Motor neuron (in vitro differentiated cells): ENCODE measurements at regions not wholly inside any gene's neighbourhood (a gene's known extent, or its start where the extent isn't known, plus 50 kb on each side); places are given as distances from the start of the nearest gene placed in this dataset.
"Not testable (repeated sequence)": the region's sequence is repeated elsewhere in the genome, so short reads cannot be mapped to it uniquely, and the experiment has no call there.

Source experiments
- ATAC-seq, 8 experiments: fragments of 200-7000 bp; cut with Tn5 transposase; replicated peaks in 6 of 8; 2 replicates each; pipeline ENCODE4 v1.8.0; 2021; ENCODE audit warnings: mild to moderate bottlenecking in 8 of 8, moderate library complexity in 8 of 8
- H3K27ac ChIP-seq, 2 donors: fragments of 250-450 bp; sonication (Bioruptor Pico); 2 replicates each; pipeline ENCODE4 v1.9.0; 2021; ENCODE audit warnings: antibody characterized with exemption in 2 of 2, mild to moderate bottlenecking in 2 of 2, moderate library complexity in 1 of 2
- H3K4me1 ChIP-seq, 2 donors: fragments of 250-450 bp; sonication (Bioruptor Pico); replicated peaks in 1 of 2; 2 replicates each; pipeline ENCODE4 v1.6.1; 2021; ENCODE audit warnings: antibody characterized with exemption in 2 of 2, mild to moderate bottlenecking in 2 of 2, moderate library complexity in 1 of 2
- H3K4me3 ChIP-seq, 5 donors: fragments of 250-450 bp; sonication (Bioruptor Pico); 2 replicates each; pipeline ENCODE4 v1.9.0; 2021; ENCODE audit warnings: antibody characterized with exemption in 5 of 5, mild to moderate bottlenecking in 5 of 5, moderate library complexity in 4 of 5
- WGBS, 10 experiments: fragments of 450-650 bp; shearing (Covaris generic); methylation state at CpG; one replicate each; pipeline ENCODE4 v1.0.0; 2022; 5-methylcytosine and 5-hydroxymethylcytosine counted together
- in situ Hi-C, 9 experiments: fragments of 400-800 bp; cut with MboI; loops; one replicate each; pipeline ENCODE4 v1.15.0; 2021; ENCODE audit warnings: low sequenced_read_pairs in 9 of 9, low pct_unique_long_range_greater_than_20kb in 2 of 9; ENCODE audit not compliant: unreplicated experiment in 9 of 9

GRCh38 chr7:149644754-149645153, 128.6 kb downstream of the ZNF467 start:
- in situ Hi-C loops: no loop called here
- H3K4me1 ChIP-seq: no peaks in the 10 kb centered on the region
- H3K4me3 ChIP-seq: no peak overlapping the region
- 0 to 100% (median 73%) methylated on average over 1 to 3 of the region's 4 CpGs; no CpG with 5 or more reads in 3 of the 10 experiments for WGBS, 10 experiments
- no peak for ATAC-seq
- H3K27ac ChIP-seq: no peak overlapping the region

DNA sequence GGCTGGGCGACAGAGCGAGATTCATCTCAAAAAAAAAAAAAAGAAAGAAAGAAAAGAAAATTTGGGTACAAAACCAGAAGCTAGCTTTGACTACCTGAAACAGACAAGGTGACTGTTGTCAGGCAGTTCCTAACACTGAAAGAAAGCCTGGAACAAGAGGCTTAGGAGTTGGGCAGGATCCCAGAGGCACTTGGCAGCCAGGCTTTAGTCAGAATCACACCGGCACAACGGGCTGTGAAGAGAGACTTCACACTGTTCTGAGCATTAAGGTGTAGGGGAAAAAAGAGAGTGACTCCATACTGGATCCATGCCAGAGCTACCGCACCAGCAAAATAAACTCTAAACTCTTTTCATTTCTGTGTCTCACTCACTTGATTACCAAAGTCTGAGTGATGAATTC, 130.8 kb downstream of the ZNF467 start:
- WGBS, 10 experiments: 0 to 100% (median 62%) methylated on average over 1 to 5 of the region's 5 CpGs; no CpG with 5 or more reads in 2 of the 10 experiments
- no peak for ATAC-seq
- in situ Hi-C loops: no loop called here
- H3K4me1 ChIP-seq: no peaks in the 10 kb centered on the region
- H3K4me3 ChIP-seq: no peak overlapping the region
- H3K27ac ChIP-seq: no peak overlapping the region

GRCh38 chr7:149638566-149639320, 134.6 kb downstream of the ZNF467 start:
- no peak overlapping the region for H3K27ac ChIP-seq
- in situ Hi-C loops: no loop called here
- WGBS, 10 experiments: 30 to 81% (median 72%) methylated on average over 1 to 4 of the region's 5 CpGs; no CpG with 5 or more reads in 1 of the 10 experiments
- no peaks in the 10 kb centered on the region for H3K4me1 ChIP-seq
- no peak overlapping the region for H3K4me3 ChIP-seq
- ATAC-seq: no peak

- Histone ChIP-seq H3K4me1 (no peaks in the 10 kb centered on the region), H3K27ac (no peak overlapping the region), H3K4me3 (no peak overlapping the region)
- in situ Hi-C loops: no loop called here
- WGBS, 10 experiments: 47 to 80% (median 79%) methylated on average over 1 to 7 of the region's 9 CpGs; no CpG with 5 or more reads in 3 of the 10 experiments
- no peak for ATAC-seq
Measured at GRCh38 chr7:149637911-149638565, 135.3 kb downstream of the ZNF467 start.

- in situ Hi-C loops: no loop called here
- Histone ChIP-seq H3K4me1 (no peaks in the 10 kb centered on the region), H3K4me3 (no peak overlapping the region), H3K27ac (no peak overlapping the region)
- peak in 1 of 8 experiments; percentile 81 for ATAC-seq
- 17 to 100% (median 78%) methylated on average over 1 to 3 of the region's 10 CpGs; no CpG with 5 or more reads in 2 of the 10 experiments for WGBS, 10 experiments
Measured at GRCh38 chr7:149635561-149636329, 137.6 kb downstream of the ZNF467 start.

DNA sequence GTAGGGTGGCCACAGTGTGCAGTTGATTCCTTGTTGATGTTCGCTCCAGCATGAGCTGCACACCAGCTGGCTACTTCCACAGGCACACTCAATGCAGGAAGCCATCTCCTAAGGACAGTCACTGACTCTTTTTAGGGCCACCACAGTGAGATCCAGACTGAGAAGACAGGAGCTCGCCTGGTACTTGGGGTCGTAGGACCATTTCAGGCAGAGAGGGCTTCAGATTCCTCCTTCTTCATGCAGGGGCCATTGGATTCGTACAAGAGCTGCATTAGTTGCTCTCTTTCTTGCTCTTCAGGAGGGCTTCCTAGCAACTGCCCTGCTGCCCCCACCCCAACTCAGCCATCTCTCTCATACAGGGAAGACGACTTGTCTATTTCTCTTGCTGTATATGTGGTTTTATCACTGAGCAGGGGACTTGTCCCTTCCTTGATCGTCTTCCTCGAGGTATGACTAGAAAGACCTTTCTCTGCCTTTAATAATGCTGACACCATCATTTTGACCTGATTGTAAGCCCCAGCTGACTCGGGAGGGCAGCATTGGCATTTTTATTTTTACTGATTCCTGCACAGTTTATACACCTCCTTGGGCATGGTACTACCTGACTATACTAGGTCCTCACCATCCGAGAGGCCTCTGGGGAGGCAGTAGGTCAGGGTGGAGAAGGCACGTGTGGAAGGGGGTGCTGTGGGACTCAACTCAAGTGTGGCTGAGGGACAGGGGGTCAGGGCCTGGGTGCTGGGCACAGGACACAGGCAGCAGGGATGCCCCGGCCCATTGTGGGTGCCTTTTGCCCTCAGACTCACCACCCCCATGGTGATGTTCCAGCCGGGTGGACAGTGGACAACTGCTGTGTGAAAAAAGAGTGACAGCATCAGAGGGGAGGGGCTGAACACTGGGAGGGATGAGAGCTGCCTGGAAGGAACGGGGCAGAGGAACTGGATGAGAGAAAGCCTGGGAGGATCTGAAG, 136.7 kb upstream of the ZNF746 start:
- in situ Hi-C loops: no loop called here
- Histone ChIP-seq H3K27ac (no peak overlapping the region), H3K4me3 (no peak overlapping the region), H3K4me1 (no peaks in the 10 kb centered on the region)
- ATAC-seq: peak in 1 of 8 experiments; percentile 31
- WGBS, 10 experiments: 0 to 81% (median 40%) methylated on average over 1 to 10 of the region's 13 CpGs; no CpG with 5 or more reads in 1 of the 10 experiments

DNA sequence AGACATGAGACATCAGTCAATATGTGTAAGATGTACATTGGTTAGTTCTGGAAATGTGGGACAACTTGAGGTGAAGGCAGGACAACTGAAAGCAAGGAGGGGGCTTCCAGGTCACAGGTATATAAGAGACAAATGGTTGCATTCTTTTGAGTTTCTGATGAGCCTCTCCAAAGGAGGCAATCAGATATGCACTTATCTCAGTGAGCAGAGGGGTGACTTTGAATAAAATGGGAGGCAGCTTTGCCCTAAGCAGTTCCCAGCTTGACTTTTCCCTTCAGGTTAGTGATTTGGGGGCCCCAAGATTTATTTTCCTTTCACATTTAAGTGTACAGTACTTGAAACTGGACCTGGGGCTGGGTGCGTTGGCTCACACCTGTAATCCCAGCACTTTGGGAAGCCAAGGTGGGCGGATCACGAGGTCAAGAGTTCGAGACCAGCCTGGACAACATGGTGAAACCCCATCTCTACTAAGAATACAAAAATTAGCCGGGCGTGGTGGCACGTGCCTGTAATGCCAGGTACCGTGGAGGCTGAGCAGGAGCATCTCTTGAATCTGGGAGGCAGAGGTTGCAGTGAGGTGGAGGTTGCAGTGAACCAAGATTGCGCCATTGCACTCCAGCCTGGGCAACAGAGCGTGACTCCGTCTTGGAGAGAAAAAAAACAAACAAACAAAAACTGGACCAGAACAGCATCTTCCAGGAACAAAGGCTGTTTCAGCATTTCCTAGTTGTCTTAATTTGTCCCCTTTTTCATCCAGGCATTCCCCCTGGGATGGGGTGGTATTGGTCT, 130.9 kb upstream of the ZNF746 start:
- ATAC-seq, H3K27ac ChIP-seq, in situ Hi-C loops, H3K4me3 ChIP-seq, H3K4me1 ChIP-seq: not testable (repeated sequence)
- WGBS, 10 experiments: 33 to 100% (median 62%) methylated on average over 1 to 11 of the region's 11 CpGs; no CpG with 5 or more reads in 2 of the 10 experiments

DNA sequence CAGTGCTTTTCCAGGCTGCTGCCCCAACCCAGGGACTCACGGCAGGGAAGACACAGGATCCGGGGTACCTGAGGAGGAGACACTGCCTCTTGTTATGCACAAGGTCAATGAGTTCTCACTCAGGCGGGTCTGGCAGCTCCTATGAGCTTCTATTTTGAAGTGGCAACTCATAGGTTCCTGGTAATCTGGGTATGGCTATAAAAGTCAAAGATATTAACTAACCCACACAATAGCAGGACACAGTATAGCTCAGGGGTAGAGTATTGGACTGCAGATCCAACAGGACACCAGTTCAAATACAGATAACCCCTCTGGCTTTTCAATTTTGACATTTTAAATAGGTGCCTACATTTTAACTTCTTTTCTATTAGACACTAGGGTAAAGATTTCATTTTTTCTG, 130.3 kb upstream of the ZNF746 start:
- Histone ChIP-seq H3K4me3 (no peak overlapping the region), H3K4me1 (peaks cover 4 to 7% of the 10 kb centered on the region in 2 donors), H3K27ac (no peak overlapping the region)
- in situ Hi-C loops: no loop called here
- WGBS, 10 experiments: 0 to 100% (median 60%) methylated on average over 1 to 2 of the region's 3 CpGs; no CpG with 5 or more reads in 5 of the 10 experiments
- no peak for ATAC-seq

DNA sequence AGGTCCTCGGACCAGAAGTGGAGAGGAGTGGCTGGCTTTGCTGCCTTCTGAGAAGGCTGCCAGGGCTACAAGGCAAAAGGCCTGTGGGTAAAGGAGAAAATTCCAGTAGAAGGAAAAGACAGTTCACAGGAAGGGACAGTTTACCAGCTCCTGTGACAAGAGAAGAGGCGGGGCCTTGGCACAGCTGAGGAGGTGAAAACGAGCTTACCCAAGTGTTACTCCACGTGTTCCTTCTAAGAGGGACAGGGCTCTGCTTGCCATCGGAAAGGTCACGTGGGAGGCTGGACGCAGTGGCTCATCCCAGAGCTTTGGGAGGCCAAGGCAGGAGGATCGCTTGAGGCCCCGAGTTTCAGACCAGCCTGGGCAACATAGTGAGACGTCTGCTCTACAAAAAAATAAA, 129.4 kb upstream of the ZNF746 start:
- H3K27ac ChIP-seq: no peak overlapping the region
- WGBS, 10 experiments: 17 to 100% (median 84%) methylated on average over 1 to 9 of the region's 10 CpGs; no CpG with 5 or more reads in 4 of the 10 experiments

DNA sequence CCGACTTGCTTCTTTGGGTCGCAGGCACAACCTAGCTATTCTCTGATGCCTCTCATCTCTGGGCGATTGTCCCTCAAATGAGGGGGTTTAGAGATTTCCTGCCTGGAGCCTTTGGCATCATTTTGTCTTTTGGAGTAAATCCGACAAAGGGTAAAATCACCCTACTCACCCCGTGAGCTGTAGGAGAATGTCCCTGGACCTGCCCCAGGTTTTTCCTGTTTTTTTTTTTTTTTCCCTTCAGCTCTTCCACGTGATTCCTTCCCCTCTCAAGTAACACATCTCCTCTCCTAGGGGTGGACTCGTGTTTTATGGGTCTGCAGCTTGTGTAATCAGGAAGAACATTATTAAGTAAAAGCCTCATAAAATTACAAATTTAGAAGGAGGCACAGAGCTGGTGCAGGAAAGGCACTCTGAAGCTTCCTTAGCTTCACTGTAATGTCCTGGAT, 128.4 kb upstream of the ZNF746 start:
- Histone ChIP-seq H3K4me1 (peaks cover 6 to 11% of the 10 kb centered on the region in 2 donors), H3K4me3 (no peak overlapping the region), H3K27ac (no peak overlapping the region)
- in situ Hi-C loops: no loop called here
- 0 to 100% (median 60%) methylated on average over 1 to 5 of the region's 7 CpGs; no CpG with 5 or more reads in 1 of the 10 experiments for WGBS, 10 experiments
- no peak for ATAC-seq

More for the DNA sequence above, 129.4 kb upstream of the ZNF746 start:
- no peak overlapping the region for H3K4me3 ChIP-seq
- in situ Hi-C loops: no loop called here
- peaks cover 6 to 11% of the 10 kb centered on the region in 2 donors for H3K4me1 ChIP-seq
- ATAC-seq: no peak

DNA sequence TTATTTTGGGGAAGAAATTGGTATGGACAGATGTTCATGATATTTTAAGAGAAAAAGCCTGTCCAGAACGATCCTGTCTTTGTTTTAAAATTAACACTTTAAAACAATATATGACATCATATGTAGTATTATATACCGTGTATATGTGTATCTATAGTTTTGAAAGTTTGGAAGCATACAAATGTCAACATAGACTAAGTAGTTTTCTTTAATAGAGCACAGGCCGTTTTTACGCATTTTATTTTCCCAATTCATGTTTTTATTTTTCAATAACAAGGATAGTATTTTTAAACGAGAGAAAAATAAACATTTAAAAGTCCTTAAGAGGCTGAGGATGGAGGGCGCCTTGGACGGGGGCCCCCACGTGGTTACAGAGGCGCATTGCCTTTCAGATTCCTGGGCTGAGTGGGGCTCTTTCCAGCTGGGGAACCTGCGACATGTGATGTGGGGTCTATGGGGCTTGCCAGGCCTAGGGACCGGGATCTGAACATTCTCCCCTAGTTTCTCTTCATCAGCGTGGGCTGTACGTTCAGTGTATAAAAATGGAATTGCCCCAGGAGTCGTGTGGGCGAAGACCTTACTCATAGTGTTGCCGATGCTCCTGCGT, 127.8 kb upstream of the ZNF746 start:
- Histone ChIP-seq H3K27ac (no peak overlapping the region), H3K4me1 (peaks cover 6 to 11% of the 10 kb centered on the region in 2 donors), H3K4me3 (peak overlapping the region in 2 of 5 donors; percentile 56 to 66)
- WGBS, 10 experiments: 21 to 65% (median 52%) methylated on average over 4 to 16 of the region's 17 CpGs
- no peak for ATAC-seq
- in situ Hi-C loops: no loop called here
